ENCODE measurements at regions not wholly inside any gene's neighbourhood (a gene's known extent, or its start where the extent isn't known, plus 50 kb on each side); places are given as distances from the start of the nearest gene placed in this dataset.

DNA sequence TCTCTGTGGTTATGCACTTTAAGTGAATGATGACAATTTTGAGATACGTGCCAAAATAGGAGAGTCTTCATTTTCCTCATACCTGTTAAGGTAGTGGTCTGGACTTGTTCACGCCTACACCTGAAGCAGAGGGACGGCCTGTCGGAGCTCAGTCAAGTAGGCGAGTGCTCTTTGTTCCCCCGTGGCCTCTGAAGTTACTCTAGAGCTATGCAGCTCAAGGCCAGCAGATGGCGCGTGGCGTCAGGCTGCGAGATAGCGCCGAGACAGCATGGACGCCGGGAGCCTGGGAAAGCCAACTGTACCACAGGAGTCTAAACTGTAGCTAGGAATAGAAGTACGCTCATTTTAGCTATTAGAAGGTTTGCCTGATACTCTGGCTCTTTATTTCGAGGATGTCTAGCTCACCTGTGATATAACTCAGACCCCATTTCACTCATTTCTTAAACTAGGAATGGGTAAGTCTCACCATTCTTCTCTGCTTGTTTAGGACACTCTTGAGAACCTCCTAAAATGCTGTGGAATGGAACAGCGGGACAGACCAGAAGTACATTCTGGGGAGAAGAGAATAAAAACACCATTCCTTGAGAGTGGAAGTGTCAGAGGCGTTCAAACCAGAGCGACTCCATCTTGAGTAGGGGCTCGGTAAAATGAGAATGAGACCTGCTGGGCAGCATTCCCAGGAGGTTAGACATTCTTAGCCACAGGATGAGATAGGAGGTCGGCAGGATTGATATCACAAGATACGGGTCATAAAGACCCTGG, 267.4 kb upstream of the HMGA2 start:
- no TSS peak for BruUV-seq (replicated peaks)
- Histone ChIP-seq H3K36me3 (ENCODE audit: insufficient read depth, low read length, poor library complexity, severe bottlenecking) (no peaks in the 10 kb centered on the region), H3K27ac (ENCODE audit: low read depth, low read length, poor library complexity, severe bottlenecking) (no peak overlapping the region), H3K9me3 (ENCODE audit: low read depth, low read length, poor library complexity, severe bottlenecking) (no peaks in the 10 kb centered on the region), H3K27me3 (replicated peaks; ENCODE audit: insufficient read depth, low read depth, low read length, poor library complexity) (no peaks in the 10 kb centered on the region), H3K4me1 (ENCODE audit: insufficient read depth, low read length, poor library complexity, severe bottlenecking) (peaks cover 14% of the 10 kb centered on the region), H3K4me3 (ENCODE audit: low read depth, low read length, poor library complexity, severe bottlenecking) (no peak overlapping the region)
- ChIA-PET POLR2A (ENCODE audit: low non-redundant PET) (no interaction called here), CTCF (interaction anchor here (0.6 to 1.2 kb wide), 12 partner anchors 20 to 550 kb away, joined by 3 to 7 read pairs (median 4); no protein-coding TSS in a partner anchor)
- DNase-seq (ENCODE audit: low spot score), result peak; percentile 90
- no peak for TF ChIP-seq EZH2 (IDR thresholded peaks at IDR 0.05; ENCODE audit: borderline replicate concordance, low read depth, low read length, poor library complexity, severe bottlenecking)
- peak; percentile 98 for TF ChIP-seq CTCF (conservative IDR thresholded peaks at IDR 0.05; ENCODE audit: low read depth, low read length)
- intact Hi-C loops (cut with micrococcal nuclease; ENCODE audit: unreplicated experiment), result loop anchor here (1.0 to 10.0 kb wide), 6 partner anchors 120 to 530 kb away; partner anchors contain the start of gene HMGA2

- TF ChIP-seq CTCF (conservative IDR thresholded peaks at IDR 0.05; ENCODE audit: low read depth, low read length) (no peak), EZH2 (IDR thresholded peaks at IDR 0.05; ENCODE audit: borderline replicate concordance, low read depth, low read length, poor library complexity, severe bottlenecking) (no peak)
- BruUV-seq (replicated peaks), result no TSS peak
- peaks cover 14% of the 10 kb centered on the region for H3K4me1 ChIP-seq (ENCODE audit: insufficient read depth, low read length, poor library complexity, severe bottlenecking)
- ChIA-PET CTCF (interaction anchor here (0.6 to 1.2 kb wide), 8 partner anchors 21 to 550 kb away, joined by 3 to 7 read pairs (median 4); no protein-coding TSS in a partner anchor), POLR2A (ENCODE audit: low non-redundant PET) (no interaction called here)
- no peaks in the 10 kb centered on the region for H3K9me3 ChIP-seq (ENCODE audit: low read depth, low read length, poor library complexity, severe bottlenecking)
- H3K36me3 ChIP-seq (ENCODE audit: insufficient read depth, low read length, poor library complexity, severe bottlenecking), result no peaks in the 10 kb centered on the region
- H3K4me3 ChIP-seq (ENCODE audit: low read depth, low read length, poor library complexity, severe bottlenecking), result no peak overlapping the region
- peak; percentile 28 for DNase-seq (ENCODE audit: low spot score)
- H3K27me3 ChIP-seq (replicated peaks; ENCODE audit: insufficient read depth, low read depth, low read length, poor library complexity), result no peaks in the 10 kb centered on the region
- no peak overlapping the region for H3K27ac ChIP-seq (ENCODE audit: low read depth, low read length, poor library complexity, severe bottlenecking)
- intact Hi-C loops (cut with micrococcal nuclease; ENCODE audit: unreplicated experiment), result loop anchor here (2.0 to 10.0 kb wide), 5 partner anchors 119 to 530 kb away; partner anchors contain the start of gene HMGA2
These were observed 266.7 kb upstream of the HMGA2 start for GRCh38 chr12:65557438-65558181.

DNA sequence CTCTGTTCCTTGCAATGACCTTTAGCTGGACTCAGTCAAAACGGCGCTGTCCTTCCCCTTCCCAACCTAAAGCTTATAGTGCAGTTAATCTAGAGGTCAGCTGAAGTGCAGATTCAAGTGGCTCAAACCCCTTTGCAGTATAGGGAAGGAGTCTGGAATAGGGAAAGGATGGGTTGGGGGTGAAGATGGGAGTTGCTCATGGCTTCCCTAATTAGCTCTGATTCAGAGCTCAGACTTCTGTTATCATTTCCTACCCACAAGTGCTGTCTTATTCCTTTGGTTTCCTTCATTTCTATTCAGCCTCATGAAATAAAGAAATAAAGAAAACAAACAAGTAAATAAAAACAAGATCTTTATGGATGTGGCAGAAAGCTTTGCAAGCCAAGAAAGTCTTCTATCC, 264.0 kb upstream of the HMGA2 start:
- no peak overlapping the region for H3K4me3 ChIP-seq (ENCODE audit: low read depth, low read length, poor library complexity, severe bottlenecking)
- no TSS peak for BruUV-seq (replicated peaks)
- H3K27me3 ChIP-seq (replicated peaks; ENCODE audit: insufficient read depth, low read depth, low read length, poor library complexity), result no peaks in the 10 kb centered on the region
- ChIA-PET POLR2A (ENCODE audit: low non-redundant PET) (no interaction called here), CTCF (no interaction called here)
- H3K27ac ChIP-seq (ENCODE audit: low read depth, low read length, poor library complexity, severe bottlenecking), result no peak overlapping the region
- DNase-seq (ENCODE audit: low spot score), result no peak
- peaks cover 14% of the 10 kb centered on the region for H3K4me1 ChIP-seq (ENCODE audit: insufficient read depth, low read length, poor library complexity, severe bottlenecking)
- intact Hi-C loops (cut with micrococcal nuclease; ENCODE audit: unreplicated experiment), result no loop called here
- no peaks in the 10 kb centered on the region for H3K9me3 ChIP-seq (ENCODE audit: low read depth, low read length, poor library complexity, severe bottlenecking)
- TF ChIP-seq EZH2 (IDR thresholded peaks at IDR 0.05; ENCODE audit: borderline replicate concordance, low read depth, low read length, poor library complexity, severe bottlenecking), result no peak
- no peak for TF ChIP-seq CTCF (conservative IDR thresholded peaks at IDR 0.05; ENCODE audit: low read depth, low read length)
- H3K36me3 ChIP-seq (ENCODE audit: insufficient read depth, low read length, poor library complexity, severe bottlenecking), result no peaks in the 10 kb centered on the region
